Neural cell (in vitro differentiated cells): ENCODE measurements at regions not wholly inside any gene's neighbourhood (a gene's known extent, or its start where the extent isn't known, plus 50 kb on each side); places are given as distances from the start of the nearest gene placed in this dataset.

Source experiments
- H2AFZ ChIP-seq: fragments of 200-600, 300-800 bp; sonication (generic), shearing (Covaris generic); 2 replicates; pipeline ENCODE4 v1.6.0; 2014; ENCODE audit warnings: low read depth, mild to moderate bottlenecking, antibody characterized with exemption, low read length, moderate library complexity
- H3F3A ChIP-seq: fragments of 200-600 bp; shearing (Covaris generic); 2 replicates; pipeline ENCODE4 v1.6.1; 2016; ENCODE audit warnings: mild to moderate bottlenecking, moderate library complexity, mixed read lengths, antibody characterized with exemption, low read length; ENCODE audit not compliant: insufficient read depth, poor library complexity, severe bottlenecking
- H3K27ac ChIP-seq: fragments of 200-600, 300-800 bp; sonication (generic), shearing (Covaris generic); 2 replicates; pipeline ENCODE4 v1.5.1; 2014; ENCODE audit warnings: mild to moderate bottlenecking, low read length, moderate library complexity
- H3K27me3 ChIP-seq: fragments of 300-800, 200-600 bp; sonication (generic), shearing (Covaris generic); 2 replicates; pipeline ENCODE4 v1.6.0; 2014; ENCODE audit warnings: mild to moderate bottlenecking, low read depth, low read length, moderate library complexity; ENCODE audit not compliant: insufficient read depth
- H3K36me3 ChIP-seq: fragments of 300-800, 200-600 bp; sonication (generic), shearing (Covaris generic); 2 replicates; pipeline ENCODE4 v1.5.1; 2014; ENCODE audit warnings: mild to moderate bottlenecking, antibody characterized with exemption, low read length, moderate library complexity; ENCODE audit not compliant: insufficient read depth
- H3K4me2 ChIP-seq: fragments of 300-800, 200-600 bp; sonication (generic), shearing (Covaris generic); 2 replicates; pipeline ENCODE4 v1.6.0; 2014; ENCODE audit warnings: mild to moderate bottlenecking, low read length
- H3K4me3 ChIP-seq: fragments of 300-800, 200-600 bp; sonication (generic), shearing (Covaris generic); 2 replicates; pipeline ENCODE4 v1.5.1; 2014; ENCODE audit warnings: mild to moderate bottlenecking, low read length, moderate library complexity
- H3K79me2 ChIP-seq: fragments of 200-600 bp; shearing (Covaris generic); replicated peaks from 2 replicates; pipeline ENCODE4 v1.6.0; 2014; ENCODE audit warnings: mild to moderate bottlenecking, low read length, moderate library complexity; ENCODE audit not compliant: insufficient read depth
- H3K9ac ChIP-seq: fragments of 300-800, 200-600 bp; sonication (generic), shearing (Covaris generic); 2 replicates; pipeline ENCODE4 v1.6.1; 2016; ENCODE audit warnings: mild to moderate bottlenecking, low read length, mixed read lengths
- H3K9me2 ChIP-seq: fragments of 200-600 bp; shearing (Covaris generic); 2 replicates; pipeline ENCODE4 v1.6.1; 2016; ENCODE audit warnings: mild to moderate bottlenecking, low read length, mixed read lengths; ENCODE audit not compliant: insufficient read depth
- H3K9me3 ChIP-seq: fragments of 200-600, 300-800 bp; sonication (generic), shearing (Covaris generic); 2 replicates; pipeline ENCODE4 v1.6.1; 2016; ENCODE audit warnings: mild to moderate bottlenecking, mixed run types, low read length, moderate library complexity, mixed read lengths
- H4K20me1 ChIP-seq: fragments of 200-600 bp; shearing (Covaris generic); 2 replicates; pipeline ENCODE4 v1.6.1; 2016; ENCODE audit warnings: mild to moderate bottlenecking, mixed run types; ENCODE audit not compliant: insufficient read depth
- EP300 ChIP-seq: fragments of 450-650 bp; conservative IDR thresholded peaks from 2 replicates; pipeline ENCODE4 v1.6.1; 2014; ENCODE audit warnings: antibody characterized with exemption, mild to moderate bottlenecking, moderate library complexity; ENCODE audit not compliant: poor library complexity, severe bottlenecking
- EZH2 ChIP-seq: fragments of 200-600, 300-800 bp; shearing (Covaris generic), sonication (generic); IDR thresholded peaks from 2 replicates; pipeline ENCODE4 v1.6.1; 2014; ENCODE audit warnings: antibody characterized with exemption, low read length, borderline replicate concordance, mild to moderate bottlenecking; ENCODE audit not compliant: insufficient read depth, poor library complexity, severe bottlenecking
- MXI1 ChIP-seq: fragments of 450-650 bp; conservative IDR thresholded peaks from 2 replicates; pipeline ENCODE4 v1.6.1; 2014; ENCODE audit warnings: antibody characterized with exemption, mild to moderate bottlenecking; ENCODE audit not compliant: poor library complexity, severe bottlenecking
- POLR2AphosphoS5 ChIP-seq: IDR thresholded peaks from 2 replicates; pipeline ENCODE4 v1.6.1; 2012
- RAD21 ChIP-seq: fragments of 450-650 bp; conservative IDR thresholded peaks from 2 replicates; pipeline ENCODE4 v1.6.1; 2014; ENCODE audit warnings: antibody characterized with exemption, mild to moderate bottlenecking, moderate library complexity
- SMC3 ChIP-seq: fragments of 450-650 bp; conservative IDR thresholded peaks from 2 replicates; pipeline ENCODE4 v1.6.1; 2014; ENCODE audit warnings: antibody characterized with exemption, mild to moderate bottlenecking, moderate library complexity; ENCODE audit not compliant: poor library complexity
- TAF1 ChIP-seq: IDR thresholded peaks from 2 replicates; pipeline ENCODE4 v1.6.1; 2012; ENCODE audit warnings: low read depth
- TF ChIP-seq, protein P1 (sequence below): IDR thresholded peaks from 2 replicates; pipeline ENCODE4 v1.6.1; 2012; ENCODE audit warnings: borderline replicate concordance
- TF ChIP-seq, protein P2 (sequence below): fragments of 450-650 bp; IDR thresholded peaks from 2 replicates; pipeline ENCODE4 v1.5.1; 2014; ENCODE audit warnings: antibody characterized with exemption, mild to moderate bottlenecking, moderate library complexity; ENCODE audit not compliant: poor library complexity, severe bottlenecking

DNA sequence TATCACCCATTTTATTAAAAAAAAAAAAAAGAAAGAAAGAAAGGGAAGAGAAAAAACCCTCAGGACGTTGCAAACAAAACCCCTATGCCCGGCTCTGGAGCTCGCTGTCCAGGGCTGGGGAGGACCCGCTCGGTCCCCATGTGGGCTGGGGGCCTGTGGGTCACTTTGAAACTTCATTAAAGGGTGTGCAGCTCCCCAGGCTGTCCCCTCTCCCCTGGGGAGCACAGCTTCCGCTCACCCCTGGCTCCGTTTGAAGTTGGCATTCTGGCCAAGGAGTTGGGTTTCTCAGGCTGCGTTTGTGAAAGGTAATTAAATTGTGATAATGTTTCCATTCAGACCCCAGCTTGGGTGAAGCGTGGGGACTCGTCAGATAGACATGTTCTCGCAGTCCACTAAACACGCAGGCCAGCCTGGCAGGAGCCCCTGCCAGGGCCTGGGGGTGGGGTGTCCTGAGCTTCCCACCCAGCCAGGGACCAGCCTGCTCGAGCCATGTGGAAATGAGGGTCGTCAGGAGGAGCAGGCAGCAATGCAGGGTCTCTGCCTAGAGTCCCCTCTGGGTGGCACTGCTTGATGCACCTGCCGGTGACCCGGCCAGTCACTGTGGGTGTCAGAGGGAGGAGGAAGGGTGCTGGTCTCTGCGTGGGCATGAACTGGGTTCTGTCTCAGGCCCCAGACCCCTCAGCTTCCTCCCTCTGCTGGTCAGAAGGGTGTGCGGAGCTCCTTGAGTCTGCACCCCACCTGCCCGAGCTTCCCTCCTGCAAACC, 166.2 kb downstream of the INHBB start:
- TF ChIP-seq, protein P1, sequence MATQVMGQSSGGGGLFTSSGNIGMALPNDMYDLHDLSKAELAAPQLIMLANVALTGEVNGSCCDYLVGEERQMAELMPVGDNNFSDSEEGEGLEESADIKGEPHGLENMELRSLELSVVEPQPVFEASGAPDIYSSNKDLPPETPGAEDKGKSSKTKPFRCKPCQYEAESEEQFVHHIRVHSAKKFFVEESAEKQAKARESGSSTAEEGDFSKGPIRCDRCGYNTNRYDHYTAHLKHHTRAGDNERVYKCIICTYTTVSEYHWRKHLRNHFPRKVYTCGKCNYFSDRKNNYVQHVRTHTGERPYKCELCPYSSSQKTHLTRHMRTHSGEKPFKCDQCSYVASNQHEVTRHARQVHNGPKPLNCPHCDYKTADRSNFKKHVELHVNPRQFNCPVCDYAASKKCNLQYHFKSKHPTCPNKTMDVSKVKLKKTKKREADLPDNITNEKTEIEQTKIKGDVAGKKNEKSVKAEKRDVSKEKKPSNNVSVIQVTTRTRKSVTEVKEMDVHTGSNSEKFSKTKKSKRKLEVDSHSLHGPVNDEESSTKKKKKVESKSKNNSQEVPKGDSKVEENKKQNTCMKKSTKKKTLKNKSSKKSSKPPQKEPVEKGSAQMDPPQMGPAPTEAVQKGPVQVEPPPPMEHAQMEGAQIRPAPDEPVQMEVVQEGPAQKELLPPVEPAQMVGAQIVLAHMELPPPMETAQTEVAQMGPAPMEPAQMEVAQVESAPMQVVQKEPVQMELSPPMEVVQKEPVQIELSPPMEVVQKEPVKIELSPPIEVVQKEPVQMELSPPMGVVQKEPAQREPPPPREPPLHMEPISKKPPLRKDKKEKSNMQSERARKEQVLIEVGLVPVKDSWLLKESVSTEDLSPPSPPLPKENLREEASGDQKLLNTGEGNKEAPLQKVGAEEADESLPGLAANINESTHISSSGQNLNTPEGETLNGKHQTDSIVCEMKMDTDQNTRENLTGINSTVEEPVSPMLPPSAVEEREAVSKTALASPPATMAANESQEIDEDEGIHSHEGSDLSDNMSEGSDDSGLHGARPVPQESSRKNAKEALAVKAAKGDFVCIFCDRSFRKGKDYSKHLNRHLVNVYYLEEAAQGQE, result no peak
- no peak for TF ChIP-seq EP300
- TF ChIP-seq RAD21, result no peak
- TF ChIP-seq SMC3, result no peak
- TF ChIP-seq POLR2AphosphoS5, result no peak
- no peak for TF ChIP-seq TAF1
- TF ChIP-seq MXI1, result no peak
- TF ChIP-seq EZH2, result no peak
- TF ChIP-seq, protein P2, sequence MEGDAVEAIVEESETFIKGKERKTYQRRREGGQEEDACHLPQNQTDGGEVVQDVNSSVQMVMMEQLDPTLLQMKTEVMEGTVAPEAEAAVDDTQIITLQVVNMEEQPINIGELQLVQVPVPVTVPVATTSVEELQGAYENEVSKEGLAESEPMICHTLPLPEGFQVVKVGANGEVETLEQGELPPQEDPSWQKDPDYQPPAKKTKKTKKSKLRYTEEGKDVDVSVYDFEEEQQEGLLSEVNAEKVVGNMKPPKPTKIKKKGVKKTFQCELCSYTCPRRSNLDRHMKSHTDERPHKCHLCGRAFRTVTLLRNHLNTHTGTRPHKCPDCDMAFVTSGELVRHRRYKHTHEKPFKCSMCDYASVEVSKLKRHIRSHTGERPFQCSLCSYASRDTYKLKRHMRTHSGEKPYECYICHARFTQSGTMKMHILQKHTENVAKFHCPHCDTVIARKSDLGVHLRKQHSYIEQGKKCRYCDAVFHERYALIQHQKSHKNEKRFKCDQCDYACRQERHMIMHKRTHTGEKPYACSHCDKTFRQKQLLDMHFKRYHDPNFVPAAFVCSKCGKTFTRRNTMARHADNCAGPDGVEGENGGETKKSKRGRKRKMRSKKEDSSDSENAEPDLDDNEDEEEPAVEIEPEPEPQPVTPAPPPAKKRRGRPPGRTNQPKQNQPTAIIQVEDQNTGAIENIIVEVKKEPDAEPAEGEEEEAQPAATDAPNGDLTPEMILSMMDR, result no peak
- no peak overlapping the region for H2AFZ ChIP-seq
- no peak overlapping the region for H3K27ac ChIP-seq
- H3K36me3 ChIP-seq, result no peaks in the 10 kb centered on the region
- no peak overlapping the region for H3K4me3 ChIP-seq
- H3F3A ChIP-seq, result no peaks in the 10 kb centered on the region
- H3K9ac ChIP-seq, result no peak overlapping the region
- no peaks in the 10 kb centered on the region for H3K9me2 ChIP-seq
- H3K9me3 ChIP-seq, result no peaks in the 10 kb centered on the region
- H3K4me2 ChIP-seq, result no peak overlapping the region
- no peaks in the 10 kb centered on the region for H3K79me2 ChIP-seq
- no peaks in the 10 kb centered on the region for H3K27me3 ChIP-seq
- H4K20me1 ChIP-seq, result no peaks in the 10 kb centered on the region

DNA sequence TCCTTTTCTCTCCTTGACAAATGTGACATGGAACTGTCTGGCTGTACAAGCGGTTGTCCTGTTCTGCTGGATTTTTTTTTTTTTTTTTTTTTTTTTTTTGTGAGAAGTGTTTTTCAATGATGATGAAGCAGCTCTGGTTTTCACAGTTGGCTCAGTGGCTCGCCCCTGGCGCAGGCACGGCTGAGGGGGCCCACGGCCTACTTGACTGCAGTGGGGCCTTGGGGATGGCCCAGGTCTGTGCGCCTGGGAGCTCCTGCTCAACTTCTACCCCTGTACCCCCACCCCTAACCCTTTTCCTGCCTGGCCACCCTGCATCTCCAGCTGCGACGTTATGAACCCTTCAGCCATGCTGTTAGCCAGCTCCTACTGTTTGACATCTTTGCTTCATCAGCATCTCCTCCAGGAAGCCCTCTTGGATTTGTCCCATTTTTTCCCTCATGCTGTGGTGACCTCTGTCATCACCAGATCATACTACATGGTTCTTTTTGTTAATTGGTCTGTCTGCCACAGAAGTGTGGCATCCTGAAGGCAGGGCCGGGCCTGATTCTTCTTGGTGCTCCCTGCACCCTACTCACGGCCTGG, 167.9 kb downstream of the INHBB start:
- Histone ChIP-seq H3K36me3 (no peaks in the 10 kb centered on the region), H3K4me2 (no peak overlapping the region), H3K9me3 (no peaks in the 10 kb centered on the region), H3K9ac (no peak overlapping the region), H3F3A (no peaks in the 10 kb centered on the region), H3K27ac (no peak overlapping the region), H3K79me2 (no peaks in the 10 kb centered on the region), H2AFZ (no peak overlapping the region), H3K9me2 (no peaks in the 10 kb centered on the region), H3K27me3 (no peaks in the 10 kb centered on the region), H3K4me3 (no peak overlapping the region), H4K20me1 (no peaks in the 10 kb centered on the region)
- TF ChIP-seq POLR2AphosphoS5 (no peak), EZH2 (no peak)
- TF ChIP-seq, protein P2, result no peak
